Activated CD4-positive, CD25-positive, alpha-beta regulatory T cell treated with anti-CD3 and anti-CD28 coated beads, Interleukin-2, amount 50 U/mL, for 72 hours (primary cell): ENCODE measurements at regions not wholly inside any gene's neighbourhood (a gene's known extent, or its start where the extent isn't known, plus 50 kb on each side); places are given as distances from the start of the nearest gene placed in this dataset.
"Not testable (repeated sequence)": the region's sequence is repeated elsewhere in the genome, so short reads cannot be mapped to it uniquely, and the experiment has no call there.

Experiments used
- DNase-seq: peaks from one replicate; pipeline ENCODE4 v3.0.0; 2021

DNA sequence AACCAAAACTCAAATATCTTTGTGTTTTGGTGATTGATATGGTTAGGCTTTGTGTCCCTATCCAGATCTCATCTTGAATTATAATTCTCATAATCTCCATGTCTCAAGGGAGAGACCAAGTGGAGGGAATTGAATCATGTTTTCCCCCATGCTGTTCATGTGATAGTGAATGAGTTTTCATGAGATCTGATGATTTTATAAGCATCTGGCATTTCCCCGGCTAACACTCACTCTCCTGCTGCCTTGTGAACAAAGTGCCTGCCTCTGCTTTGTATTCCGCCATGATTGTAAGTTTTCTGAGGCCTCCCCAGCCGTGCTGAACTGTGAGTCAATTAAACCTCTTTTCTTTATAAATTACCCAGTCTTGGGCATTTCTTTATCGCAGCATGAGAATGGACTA is 419.5 kb downstream of the SH2D4B start:
- DNase-seq, result no peak

DNA sequence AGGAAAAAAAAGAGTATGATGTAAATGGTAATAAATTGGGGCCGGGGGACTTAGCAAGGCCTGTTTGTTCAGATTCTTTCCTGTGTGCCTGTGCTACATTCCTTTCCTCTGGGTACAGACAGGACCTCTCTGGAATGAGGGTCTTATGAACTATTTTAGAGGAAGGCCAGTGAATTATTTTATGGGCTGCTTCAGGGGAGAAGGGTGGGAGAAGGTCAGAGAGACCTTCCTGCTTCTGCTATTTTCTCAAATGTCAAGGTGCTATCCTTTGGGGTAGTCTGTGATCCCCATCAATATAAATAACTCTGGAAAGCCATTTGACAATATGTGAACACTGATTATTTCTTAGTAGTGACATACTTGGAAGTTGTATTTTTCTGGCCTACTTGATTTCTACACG is 426.5 kb downstream of the SH2D4B start:
- no peak for DNase-seq

DNA sequence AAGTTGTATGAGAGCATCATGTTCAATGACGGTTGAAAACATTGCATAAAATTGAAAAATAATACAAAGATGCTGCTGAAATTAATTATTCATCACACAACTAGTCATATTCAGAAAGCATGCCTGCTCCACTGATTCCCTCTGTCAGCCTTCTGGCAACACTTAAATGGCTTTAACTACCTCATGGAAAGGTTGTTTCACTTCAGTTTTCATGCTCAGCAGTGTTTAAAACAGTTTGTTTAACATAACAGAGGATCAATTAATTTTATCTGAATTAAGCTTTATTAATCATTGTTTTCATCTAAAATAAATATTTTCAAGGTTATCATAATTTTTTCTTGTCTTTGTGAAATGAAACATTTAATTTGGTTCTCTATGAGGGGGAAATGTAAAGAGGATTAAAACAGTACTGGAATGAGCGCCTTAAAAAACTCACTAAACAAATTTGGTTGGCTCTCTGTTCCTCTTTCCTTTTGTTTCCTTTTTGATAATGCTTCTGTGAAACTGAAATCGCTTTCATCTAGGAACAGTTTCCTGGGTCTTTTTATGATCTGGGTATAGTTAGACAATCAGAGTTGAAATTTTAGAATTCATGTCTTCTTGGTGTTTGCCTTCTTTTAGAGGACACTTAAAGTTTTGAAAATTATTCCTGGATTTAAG is 427.4 kb downstream of the SH2D4B start:
- DNase-seq, result no peak

DNA sequence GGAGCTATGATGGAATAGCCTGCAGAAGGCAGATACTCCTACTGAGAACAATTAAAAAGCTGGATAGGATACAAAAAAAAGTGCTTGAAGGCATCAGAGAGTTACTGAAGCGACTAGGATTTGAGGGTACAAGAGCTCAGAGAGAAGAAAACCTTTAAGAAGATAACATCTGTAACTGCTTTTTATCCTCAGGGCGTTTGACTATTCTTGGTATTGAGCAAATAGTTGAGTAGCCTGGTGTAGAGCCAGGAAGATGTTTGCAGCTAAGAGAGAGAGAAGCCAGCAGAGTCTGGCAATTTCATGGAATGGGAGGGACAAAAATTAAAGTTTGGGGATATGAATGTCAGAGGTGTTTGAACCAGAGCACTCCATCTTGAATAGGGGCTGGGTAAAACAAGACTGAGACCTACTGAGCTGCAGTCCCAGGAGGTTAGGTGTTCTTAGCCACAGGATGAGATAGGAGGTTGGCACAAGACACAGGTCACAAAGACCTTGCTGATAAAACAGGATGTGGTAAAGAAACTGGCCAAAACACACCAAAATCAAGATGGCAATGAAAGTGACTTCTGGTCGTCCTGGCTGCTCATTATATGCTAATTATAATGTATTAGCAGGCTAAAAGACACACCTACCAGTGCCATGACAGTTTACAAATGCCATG is 428.8 kb downstream of the SH2D4B start:
- DNase-seq, result no peak

DNA sequence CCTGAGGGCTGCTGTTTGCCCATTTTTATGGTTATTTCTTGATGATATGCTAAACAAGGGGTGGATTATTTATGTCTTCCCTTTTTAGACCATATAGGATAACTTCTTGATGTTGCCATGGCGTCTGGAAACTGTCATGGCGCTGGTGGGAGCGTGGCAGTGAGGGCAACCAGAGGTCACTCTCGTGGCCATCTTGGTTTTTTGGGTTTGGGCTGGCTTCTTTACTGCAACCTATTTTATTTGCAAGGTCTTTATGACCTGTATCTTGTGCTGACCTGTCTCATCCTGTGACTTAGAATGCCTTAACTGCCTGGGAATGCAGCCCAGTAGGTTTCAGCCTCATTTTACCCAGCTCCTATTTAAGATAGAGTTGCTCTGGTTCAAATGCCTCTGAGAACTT is 429.7 kb downstream of the SH2D4B start:
- DNase-seq, result not testable (repeated sequence)

DNA sequence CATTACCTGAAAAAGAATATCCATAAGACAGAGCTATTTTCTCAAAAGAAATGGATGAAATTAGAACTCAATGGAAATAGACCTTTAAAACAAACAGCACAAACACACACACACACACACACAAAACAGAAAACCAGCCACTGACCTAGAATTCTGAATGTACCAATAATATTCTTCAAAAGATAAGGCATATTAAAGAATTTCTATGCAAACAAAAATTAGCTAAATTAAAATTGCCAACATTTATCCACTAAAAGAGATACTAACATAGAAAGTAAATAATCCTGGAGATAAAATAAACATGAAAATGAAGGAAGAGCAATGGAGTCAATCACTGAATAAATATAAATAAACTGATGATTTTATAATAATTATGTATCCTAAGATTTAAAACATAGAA is 431.2 kb downstream of the SH2D4B start:
- no peak for DNase-seq

DNA sequence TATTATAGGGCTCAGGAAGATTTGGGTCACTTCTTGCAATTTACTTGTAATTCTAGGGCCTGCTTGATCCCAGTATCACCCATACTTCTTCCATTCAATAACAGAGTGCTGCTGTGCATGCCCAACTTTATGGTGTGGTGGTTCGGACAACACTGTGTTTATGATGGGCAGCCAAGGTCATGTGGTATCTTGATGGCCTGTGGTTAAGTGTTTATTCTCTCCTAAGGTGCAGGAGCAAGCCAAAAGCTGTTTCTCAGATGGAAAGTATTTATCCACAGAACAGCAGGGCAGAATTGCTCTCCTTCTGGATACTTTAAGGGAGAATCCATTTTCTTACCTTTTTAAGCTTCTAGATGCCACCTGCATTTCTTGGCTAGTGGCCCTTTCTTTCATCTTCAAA is 433.8 kb downstream of the SH2D4B start:
- DNase-seq, result no peak

DNA sequence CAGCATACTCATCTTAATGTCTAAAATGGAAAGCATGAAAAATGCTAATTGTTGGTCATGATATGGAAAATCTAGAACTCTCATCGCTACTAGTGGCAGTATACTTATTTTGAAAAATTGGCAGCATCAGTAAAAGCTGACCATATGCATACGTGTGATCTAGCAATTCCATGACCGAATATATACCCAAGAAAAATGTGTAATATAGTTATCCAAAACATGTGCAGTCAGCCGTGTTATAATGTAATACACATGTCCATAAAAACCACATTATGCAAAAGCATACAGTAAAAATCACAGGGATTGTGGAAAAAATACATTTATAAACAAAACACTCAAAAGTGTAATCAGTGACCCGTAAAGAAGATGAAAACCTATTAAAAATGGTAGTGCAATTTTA is 439.0 kb downstream of the SH2D4B start:
- no peak for DNase-seq

DNA sequence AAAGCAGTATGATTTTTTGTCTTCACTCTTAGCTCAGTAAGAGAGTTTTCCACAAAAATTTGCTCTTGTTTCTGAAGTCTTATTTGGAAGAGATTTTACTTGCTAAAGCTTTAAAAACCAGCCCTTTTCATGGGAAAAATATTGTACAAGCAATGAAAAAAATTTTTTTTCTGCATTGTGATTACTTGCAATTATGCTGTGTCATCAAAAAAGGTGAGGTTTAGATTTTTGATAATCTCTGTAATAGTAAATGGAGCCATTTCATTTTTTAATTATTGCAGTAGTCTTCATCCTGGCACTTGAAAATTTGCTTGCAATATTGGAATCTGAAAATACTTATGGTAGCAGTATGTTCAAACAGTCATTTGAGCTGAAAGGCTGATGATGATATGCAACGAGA is 447.4 kb downstream of the SH2D4B start:
- no peak for DNase-seq

DNA sequence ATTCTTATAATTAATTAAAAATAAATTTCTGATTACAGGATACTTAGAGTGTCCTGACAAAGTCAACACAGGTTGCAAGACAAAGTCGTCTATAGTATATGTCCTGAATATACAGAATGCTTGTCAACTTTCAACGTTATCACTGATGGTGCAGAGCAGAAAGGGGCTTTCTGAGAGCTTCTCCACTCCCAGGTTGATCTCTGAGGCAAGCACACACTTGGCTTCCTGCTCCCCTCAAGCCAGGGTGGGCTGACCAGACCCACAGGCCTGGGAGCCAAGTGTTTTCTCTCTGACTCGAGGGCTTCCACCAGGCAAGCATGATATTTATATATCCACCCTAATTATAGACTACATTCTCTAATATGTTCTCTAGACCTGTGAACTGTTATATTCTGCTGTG is 448.9 kb downstream of the SH2D4B start:
- no peak for DNase-seq

DNA sequence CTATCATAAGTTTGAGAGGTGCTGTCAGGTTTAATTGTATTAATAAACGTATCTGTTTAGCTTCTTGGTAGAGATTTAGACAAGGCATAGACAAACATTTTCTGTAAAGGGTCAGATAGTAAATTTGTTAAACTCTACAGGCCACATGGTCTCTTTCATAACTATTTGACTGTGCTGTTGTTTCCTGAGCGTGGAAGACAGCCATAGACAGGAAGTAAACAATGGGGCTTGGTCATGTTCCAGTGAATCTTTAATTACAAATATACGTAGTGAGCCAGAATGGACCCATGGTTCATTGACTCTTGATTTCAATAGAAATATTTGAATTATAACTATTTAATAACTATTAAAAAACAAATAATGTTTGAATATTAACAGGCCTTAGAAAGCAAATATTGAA is 451.1 kb downstream of the SH2D4B start:
- no peak for DNase-seq

DNA sequence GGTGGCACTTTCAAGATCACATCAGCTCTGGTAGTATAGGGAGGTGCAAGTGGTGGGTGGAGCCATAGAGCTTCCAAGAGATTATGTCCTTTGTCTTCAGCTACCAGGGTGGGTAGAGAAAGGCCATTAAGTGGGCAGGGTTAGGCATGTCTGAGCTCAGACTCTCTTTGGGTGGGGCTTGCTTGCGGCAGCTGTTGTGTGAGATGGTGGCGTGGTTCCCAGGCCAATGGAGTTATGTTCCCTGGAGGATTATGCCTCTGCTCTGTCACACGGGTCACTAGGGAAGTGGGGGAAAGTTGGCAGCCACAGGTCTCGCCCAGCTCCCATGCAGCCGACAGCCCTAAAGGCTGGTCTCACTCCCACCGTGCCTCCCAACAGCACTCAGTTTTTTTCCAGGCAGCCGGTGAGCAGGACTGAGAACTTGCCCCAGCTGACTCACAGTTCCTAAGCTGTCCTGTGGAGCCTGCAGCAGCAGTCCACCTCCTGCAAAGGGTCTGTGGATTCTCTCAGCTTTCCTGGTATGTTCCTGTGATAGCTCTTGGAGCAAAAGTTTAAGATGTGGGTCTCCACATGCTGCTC is 459.0 kb downstream of the SH2D4B start:
- DNase-seq, result no peak

DNA sequence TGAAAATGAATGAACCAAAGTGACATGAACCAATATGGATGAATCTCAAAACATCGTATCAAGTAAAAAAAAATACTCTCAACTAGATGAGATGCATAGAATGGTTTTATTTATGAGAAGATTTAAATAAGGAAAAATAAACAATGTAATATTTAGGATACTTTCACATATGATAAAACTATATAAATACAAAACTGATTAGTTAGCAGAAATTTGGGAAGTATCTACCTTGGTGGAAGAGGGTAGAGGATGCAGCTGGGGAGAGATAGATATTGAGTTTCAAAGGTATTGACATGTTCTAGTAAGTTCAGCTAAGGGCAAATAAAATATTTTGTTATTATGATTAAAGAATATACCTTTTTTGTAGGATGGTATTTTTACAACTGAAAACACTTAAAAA is 463.1 kb downstream of the SH2D4B start:
- no peak for DNase-seq

DNA sequence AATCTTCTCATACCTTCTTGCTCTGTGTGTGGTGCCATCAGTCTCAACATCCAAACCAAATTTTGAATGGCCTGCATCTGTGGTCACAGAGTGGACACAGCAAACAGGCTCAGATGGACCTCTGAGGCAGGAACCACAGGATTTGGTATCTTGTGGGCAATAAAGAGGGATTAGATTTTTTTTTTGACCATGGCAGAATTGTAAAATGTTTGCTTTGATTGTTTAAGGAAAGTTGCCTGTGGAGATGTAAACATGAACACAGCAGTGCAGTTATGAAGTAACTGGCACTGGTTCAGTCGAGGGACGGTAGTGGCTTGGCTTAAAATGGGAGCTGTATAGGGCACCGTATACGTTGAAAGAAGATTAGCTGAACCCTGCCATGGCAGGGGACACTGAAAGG is 464.7 kb downstream of the SH2D4B start:
- DNase-seq, result no peak

DNA sequence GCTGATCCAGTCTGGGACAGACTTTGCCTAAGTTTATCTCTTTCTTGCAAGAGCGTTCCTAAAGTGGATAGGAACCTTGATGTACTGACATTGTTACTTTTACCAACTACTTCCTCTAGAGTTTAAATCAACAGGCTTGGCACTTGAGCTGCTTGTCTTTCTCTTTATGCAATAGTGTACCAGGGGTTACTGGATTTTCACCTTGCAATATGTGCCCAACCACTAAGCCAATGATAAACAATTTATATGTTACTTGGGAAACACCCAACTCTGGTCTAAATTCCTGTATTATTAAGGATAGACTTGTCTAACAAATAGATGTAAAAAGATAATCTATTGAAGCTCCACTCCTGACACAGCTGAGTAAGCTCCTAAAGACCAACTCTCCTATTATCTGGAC is 470.2 kb downstream of the SH2D4B start:
- DNase-seq, result no peak

DNA sequence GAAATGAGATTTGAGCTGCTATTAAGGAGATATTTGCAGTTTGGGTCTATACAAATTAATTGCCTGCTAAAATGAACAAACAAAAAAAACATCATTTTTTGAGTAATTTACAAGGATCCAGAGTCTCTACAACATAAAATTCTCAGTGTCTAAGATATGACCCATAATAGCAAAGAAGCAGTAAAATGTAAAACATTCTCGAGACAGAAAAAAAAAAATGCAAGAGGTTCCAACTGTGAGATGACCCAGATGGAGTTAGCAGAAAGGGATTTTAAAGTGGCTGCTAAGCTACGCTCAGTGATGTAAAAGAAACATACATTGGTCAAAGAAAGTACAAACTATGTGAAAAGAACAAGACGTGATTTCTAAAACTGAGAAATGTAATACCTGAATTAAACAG is 471.0 kb downstream of the SH2D4B start:
- DNase-seq, result no peak

DNA sequence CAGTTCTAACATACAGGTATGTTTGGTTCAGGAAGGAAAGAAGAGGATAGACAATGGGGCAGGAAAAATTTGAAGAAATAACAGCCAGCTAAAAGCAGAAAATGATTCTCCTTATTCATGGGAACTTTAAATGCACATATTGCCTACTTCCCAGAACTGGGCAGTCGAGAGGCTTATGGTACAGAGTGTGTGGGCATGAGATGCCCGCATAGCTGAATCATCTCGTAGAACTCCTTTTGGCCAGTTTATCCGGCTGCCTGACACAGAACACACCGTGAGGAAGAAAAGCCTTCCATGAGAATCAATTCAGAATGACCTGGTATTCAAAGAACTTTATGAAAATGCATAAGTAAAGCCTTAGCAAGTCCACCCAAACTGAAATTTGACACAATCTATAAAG is 471.6 kb downstream of the SH2D4B start:
- DNase-seq, result no peak

DNA sequence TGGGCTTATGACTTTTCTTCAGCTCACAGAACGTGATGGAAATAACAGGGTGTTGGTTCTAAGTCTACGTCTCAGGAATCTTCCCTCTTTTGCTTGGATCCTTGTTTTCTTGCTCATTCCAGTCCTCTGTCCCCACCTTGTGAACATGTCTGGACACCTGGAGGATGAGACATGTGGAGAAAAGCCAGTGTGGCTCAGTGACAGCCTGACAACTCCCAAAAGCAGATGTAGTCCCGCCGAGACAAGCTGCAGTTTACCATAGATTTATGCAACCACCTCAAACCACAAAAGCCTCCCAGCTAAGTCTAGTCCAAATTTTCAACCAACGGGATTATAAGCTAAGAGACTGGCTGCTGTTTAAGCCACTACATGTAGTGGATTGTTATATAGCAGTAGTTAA is 476.1 kb downstream of the SH2D4B start:
- DNase-seq, result no peak

DNA sequence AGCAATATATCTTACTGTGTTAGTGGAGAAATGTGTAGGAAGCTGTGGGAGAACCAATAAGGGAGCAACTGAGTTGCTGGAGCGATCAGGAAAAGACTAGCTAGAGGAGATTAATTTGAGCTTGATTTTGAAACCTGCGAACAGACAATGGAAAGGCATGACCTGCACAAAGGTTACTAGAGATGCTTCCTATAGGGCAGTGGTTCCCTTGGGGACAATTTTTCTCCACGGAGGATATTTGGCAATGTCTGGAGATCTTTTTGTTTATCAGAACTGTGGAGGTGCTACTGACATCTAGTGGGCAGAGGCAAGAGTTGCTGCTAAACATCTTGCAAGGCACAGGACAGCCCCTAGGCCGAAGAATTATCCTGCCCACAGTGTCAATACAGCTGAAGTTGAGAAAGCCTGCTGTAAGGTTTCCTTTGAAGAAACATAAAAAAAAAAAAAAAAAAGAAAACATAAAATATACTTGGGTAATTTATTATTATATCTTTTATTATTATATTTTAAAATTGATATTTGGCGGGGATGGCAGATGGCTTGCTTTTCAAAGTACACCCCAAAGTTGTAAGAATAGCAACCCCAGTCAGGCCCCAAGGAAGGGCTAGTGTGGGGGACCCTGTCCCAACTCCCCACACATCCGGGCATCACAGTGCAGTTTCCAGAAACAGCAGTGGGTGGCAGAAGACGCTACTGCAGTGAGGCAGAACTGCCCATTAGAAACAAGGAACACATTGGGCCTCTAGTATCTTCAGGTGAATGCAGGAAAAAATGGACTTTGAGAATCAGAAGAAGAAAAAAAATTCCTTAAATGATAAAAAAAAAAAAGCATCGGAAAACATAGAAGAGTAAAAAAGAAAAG is 481.6 kb downstream of the SH2D4B start:
- no peak for DNase-seq

DNA sequence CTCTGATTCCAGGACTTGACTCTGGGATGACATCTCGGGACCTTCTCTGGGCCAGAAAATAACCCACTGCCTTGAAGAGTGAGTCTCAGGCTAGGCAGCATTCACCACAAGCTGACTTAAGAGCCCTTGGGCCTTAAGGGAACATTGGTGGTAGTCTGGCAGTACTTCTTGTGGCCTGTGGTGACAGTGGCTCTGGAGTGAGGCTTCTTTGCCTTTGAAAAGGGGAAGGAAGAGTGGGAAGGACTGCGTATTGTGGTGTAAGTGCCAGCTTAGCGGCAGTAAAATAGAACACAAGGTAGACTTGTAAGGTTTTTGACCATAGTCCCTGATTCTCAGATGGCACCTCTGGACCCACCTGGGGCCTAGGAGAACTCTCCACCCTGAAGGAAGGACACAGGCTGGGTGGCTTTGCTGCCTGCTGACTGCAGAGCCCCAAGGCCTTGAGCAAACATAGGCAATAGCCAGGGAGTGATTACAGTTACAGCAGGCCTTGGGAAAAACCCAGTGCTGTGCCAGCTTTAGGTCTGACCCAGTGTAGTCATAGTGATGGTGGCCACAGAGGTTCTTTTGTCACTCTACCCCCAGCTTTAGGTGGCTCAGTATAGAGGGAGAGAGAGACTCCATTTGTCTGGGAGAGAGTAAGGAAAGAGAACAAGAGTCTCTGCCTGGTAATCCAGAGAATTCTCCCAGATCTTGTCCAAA is 483.9 kb downstream of the SH2D4B start:
- no peak for DNase-seq

DNA sequence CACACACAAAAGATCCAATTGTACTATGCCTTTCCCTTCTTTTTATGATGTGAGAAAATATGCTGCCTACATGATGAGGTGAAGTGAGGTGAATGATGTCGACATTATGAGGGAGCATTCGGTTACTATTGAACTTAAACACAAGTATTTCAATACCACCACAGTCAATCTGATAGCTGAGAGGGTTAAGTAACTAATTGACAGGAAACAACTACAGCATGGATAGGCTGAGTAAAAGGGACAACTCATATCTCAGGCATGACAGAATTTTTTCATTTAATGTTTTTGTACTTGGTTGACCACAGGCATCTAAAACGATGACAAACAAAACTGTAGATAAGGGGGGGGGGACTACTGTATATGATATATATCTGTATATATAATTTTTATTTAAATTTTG is 488.9 kb downstream of the SH2D4B start:
- DNase-seq, result no peak

DNA sequence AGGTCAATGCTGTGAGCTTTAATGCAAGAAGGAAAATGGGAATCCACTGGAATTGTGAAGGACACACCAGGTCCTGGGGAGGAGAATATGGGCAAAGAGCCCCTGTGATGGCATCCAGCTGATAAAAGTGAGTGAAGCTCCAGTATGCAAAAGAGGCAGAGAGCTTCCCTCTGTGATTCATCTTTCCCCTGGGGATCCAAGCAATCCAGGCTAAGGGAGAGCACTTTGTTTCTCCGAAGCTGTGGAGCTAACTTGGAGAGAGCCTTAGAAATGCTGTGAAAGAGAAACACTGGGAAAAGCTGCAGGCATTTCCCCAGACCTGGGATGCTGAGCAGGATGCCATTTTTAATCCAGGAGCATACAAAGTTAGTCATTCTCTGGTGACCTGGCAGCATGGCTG is 489.5 kb downstream of the SH2D4B start:
- DNase-seq, result no peak

DNA sequence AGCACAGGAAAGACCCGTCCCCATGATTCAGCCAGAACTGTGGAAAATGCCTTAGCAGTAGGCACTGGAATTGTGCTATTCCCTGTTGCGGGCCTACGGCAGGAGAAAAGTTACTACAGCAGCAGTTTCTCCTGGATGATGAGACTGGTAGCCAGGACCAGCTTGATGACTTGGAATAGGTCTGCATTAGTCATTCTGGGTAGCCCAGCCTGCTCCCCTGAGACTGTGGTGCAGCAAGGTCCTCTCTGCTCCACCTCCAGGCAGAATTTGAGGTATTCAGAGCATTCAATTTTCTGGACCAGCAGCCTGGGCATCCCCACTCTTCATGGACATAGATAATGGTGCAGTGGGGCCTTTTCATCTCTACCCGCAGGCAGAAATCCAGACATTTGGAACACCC is 490.0 kb downstream of the SH2D4B start:
- no peak for DNase-seq
